Osteoblast (primary cell): ENCODE measurements at regions not wholly inside any gene's neighbourhood (a gene's known extent, or its start where the extent isn't known, plus 50 kb on each side); places are given as distances from the start of the nearest gene placed in this dataset.
"Not testable (repeated sequence)": the region's sequence is repeated elsewhere in the genome, so short reads cannot be mapped to it uniquely, and the experiment has no call there.

Source experiments
- DNase-seq: peaks from one replicate; pipeline ENCODE4 v3.0.0; 2011; ENCODE audit warnings: low spot score, mixed read lengths; ENCODE audit not compliant: insufficient read length; ENCODE audit errors: missing footprints
- H2AFZ ChIP-seq: 2 replicates; pipeline ENCODE4 v1.6.0; 2011; ENCODE audit warnings: mild to moderate bottlenecking, low read length
- H3K27ac ChIP-seq: 2 replicates; pipeline ENCODE4 v1.5.1; 2011; ENCODE audit warnings: mild to moderate bottlenecking, low read depth, low read length, moderate library complexity
- H3K27me3 ChIP-seq: 2 replicates; pipeline ENCODE4 v1.6.0; 2012; ENCODE audit warnings: mild to moderate bottlenecking, control low read depth, inconsistent platforms, low read length, moderate library complexity; ENCODE audit not compliant: insufficient read depth
- H3K36me3 ChIP-seq: 2 replicates; pipeline ENCODE4 v1.5.1; 2011; ENCODE audit warnings: mild to moderate bottlenecking, low read length, control low read depth, moderate library complexity; ENCODE audit not compliant: insufficient read depth
- H3K4me1 ChIP-seq: 2 replicates; pipeline ENCODE4 v1.5.1; 2011; ENCODE audit warnings: mild to moderate bottlenecking, low read length, control low read depth, moderate library complexity; ENCODE audit not compliant: insufficient read depth
- H3K4me2 ChIP-seq: 2 replicates; pipeline ENCODE4 v1.6.0; 2011; ENCODE audit warnings: mild to moderate bottlenecking, low read length; ENCODE audit not compliant: insufficient read depth
- H3K4me3 ChIP-seq: fragments of 200-600 bp; sonication (generic); 3 replicates; pipeline ENCODE4 v1.5.1; 2012; ENCODE audit warnings: mild to moderate bottlenecking, low read length, inconsistent platforms; ENCODE audit not compliant: insufficient read depth
- H3K79me2 ChIP-seq: 2 replicates; pipeline ENCODE4 v1.6.0; 2012; ENCODE audit warnings: mild to moderate bottlenecking, low read length, control low read depth, inconsistent platforms; ENCODE audit not compliant: insufficient read depth
- H3K9me3 ChIP-seq: 2 replicates; pipeline ENCODE4 v1.5.1; 2011; ENCODE audit warnings: low read depth, low read length, control low read depth
- H4K20me1 ChIP-seq: 2 replicates; pipeline ENCODE4 v1.6.0; 2012; ENCODE audit warnings: mild to moderate bottlenecking, low read length, control low read depth; ENCODE audit not compliant: insufficient read depth
- CTCF ChIP-seq: IDR thresholded peaks from 2 replicates; pipeline ENCODE4 v1.5.1; 2011; ENCODE audit warnings: mild to moderate bottlenecking, low read depth, low read length, moderate library complexity; ENCODE audit errors: extremely low read depth

- no peak overlapping the region for H3K4me3 ChIP-seq
- TF ChIP-seq CTCF = no peak
- DNase-seq = no peak
Observed at GRCh38 chr9:32092031-32092430, 292.4 kb upstream of the ACO1 start.

GRCh38 chr9:32117291-32117690, 267.2 kb upstream of the ACO1 start:
- TF ChIP-seq CTCF = no peak
- Histone ChIP-seq H2AFZ (no peak overlapping the region), H3K9me3 (peaks cover 2% of the 10 kb centered on the region), H3K4me1 (no peaks in the 10 kb centered on the region), H3K36me3 (no peaks in the 10 kb centered on the region), H3K4me2 (no peak overlapping the region), H3K27ac (no peak overlapping the region), H4K20me1 (no peaks in the 10 kb centered on the region), H3K4me3 (no peak overlapping the region), H3K79me2 (no peaks in the 10 kb centered on the region), H3K27me3 (no peaks in the 10 kb centered on the region)
- no peak for DNase-seq

More at GRCh38 chr9:32092031-32092430, 292.4 kb upstream of the ACO1 start:
- Histone ChIP-seq H3K36me3 (no peaks in the 10 kb centered on the region), H3K27ac (no peak overlapping the region), H3K27me3 (no peaks in the 10 kb centered on the region), H3K9me3 (no peaks in the 10 kb centered on the region), H3K4me2 (no peak overlapping the region), H3K79me2 (no peaks in the 10 kb centered on the region), H3K4me1 (no peaks in the 10 kb centered on the region), H4K20me1 (no peaks in the 10 kb centered on the region), H2AFZ (no peak overlapping the region)

- Histone ChIP-seq H3K36me3 (no peaks in the 10 kb centered on the region), H3K79me2 (no peaks in the 10 kb centered on the region), H3K27me3 (no peaks in the 10 kb centered on the region)
Observed at GRCh38 chr9:32128546-32128945, 255.9 kb upstream of the ACO1 start.

GRCh38 chr9:32130709-32131108, 253.7 kb upstream of the ACO1 start:
- not testable (repeated sequence) for H3K9me3 ChIP-seq, H3K79me2 ChIP-seq, H4K20me1 ChIP-seq, H2AFZ ChIP-seq, H3K27ac ChIP-seq, H3K36me3 ChIP-seq, H3K4me3 ChIP-seq, H3K27me3 ChIP-seq, H3K4me2 ChIP-seq, H3K4me1 ChIP-seq, DNase-seq

More at GRCh38 chr9:32128546-32128945, 255.9 kb upstream of the ACO1 start:
- Histone ChIP-seq H3K4me3 (no peak overlapping the region), H3K9me3 (no peaks in the 10 kb centered on the region), H3K4me1 (no peaks in the 10 kb centered on the region), H4K20me1 (no peaks in the 10 kb centered on the region), H3K4me2 (no peak overlapping the region), H2AFZ (no peak overlapping the region), H3K27ac (no peak overlapping the region)
- DNase-seq = no peak
- TF ChIP-seq CTCF = no peak
